ENCODE measurements at regions not wholly inside any gene's neighbourhood (a gene's known extent, or its start where the extent isn't known, plus 50 kb on each side); places are given as distances from the start of the nearest gene placed in this dataset.

DNA sequence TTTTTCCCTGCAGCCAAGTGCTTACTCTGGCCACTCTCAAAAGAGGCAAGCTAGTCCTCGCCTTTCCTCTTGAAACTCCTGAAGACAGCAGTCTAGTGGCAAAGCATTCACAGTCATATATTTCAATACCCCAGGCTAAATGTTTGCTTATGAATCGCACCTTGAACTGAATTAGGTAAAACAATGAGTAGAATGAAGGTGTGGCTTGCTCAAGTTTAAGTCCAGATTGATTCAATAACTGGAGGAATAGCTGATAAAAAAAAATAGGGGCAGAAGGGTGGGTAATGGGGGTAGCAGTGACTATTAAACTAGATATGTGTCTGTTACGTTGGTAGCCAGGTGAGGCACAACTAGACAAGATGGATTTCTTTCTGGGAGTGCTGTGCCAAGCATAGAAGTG lies 88.2 kb upstream of the EPB41L3 start:
- no peak for DNase-seq

DNA sequence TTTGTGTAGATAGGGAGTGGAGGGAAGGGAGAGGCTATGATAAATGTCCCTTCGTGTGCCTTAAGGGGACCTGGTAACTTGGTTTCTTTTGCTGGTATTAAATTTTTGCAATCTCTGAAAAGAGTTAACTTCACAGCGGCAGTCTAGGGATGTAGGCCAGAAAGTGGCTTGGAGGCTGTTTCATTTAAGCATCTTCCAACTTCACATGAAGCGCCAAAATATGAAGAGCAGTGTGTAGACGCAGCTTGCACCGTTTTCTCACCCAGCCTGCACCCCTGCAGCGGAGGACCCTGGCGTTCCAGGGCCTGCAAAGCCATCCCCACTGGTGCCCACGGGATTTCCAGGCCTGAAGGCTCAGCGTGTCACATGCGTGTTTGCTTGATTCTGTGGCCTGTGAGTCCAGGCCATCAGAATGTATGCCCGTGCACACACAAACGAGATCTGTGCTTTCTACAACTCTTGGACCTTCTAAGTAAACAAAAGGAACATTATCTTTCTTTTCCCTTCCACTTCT lies 87.2 kb upstream of the EPB41L3 start:
- DNase-seq: no peak

DNA sequence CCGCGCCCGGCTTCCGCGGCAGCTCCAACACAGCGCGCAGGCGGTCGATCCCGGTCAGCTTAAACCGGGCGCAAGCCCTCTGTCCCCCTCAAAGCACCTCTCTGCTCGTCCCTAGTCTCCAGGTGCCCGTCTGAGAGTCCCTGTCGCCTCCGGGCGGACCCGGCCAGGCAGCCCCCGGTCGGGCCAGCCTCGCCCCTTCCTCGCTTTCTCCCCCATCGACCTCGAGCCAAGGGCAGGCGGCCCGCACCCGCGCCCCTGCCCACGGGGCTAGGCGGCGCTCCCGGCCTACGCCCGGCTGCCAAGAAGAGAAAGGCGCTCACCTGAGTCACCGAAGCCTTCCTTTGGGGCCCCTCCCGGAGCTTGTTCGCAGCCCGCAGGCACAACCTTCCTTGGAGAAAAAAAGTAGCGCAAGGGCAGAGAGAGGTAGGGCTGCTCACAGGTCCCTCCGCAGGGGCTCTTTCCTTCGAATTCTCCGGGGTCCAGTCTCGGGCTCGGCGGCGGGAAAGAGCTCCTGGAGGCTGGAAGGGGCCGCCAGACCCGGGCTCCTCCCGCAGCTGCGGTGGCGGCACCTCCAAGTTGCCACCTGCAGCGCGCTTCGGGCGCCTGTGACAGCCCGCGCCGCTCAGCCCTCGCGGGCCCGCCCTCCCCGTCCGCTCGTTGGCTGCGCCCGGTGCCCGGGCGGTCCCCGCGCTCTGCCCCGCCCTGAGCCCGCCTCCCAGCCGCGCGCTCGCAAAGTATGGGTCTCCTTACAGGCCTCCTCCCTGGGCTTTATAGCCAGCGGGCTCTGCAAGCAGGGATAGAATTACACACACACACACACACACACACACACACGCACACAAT lies 86.5 kb upstream of the EPB41L3 start:
- DNase-seq: peak; percentile 64

DNA sequence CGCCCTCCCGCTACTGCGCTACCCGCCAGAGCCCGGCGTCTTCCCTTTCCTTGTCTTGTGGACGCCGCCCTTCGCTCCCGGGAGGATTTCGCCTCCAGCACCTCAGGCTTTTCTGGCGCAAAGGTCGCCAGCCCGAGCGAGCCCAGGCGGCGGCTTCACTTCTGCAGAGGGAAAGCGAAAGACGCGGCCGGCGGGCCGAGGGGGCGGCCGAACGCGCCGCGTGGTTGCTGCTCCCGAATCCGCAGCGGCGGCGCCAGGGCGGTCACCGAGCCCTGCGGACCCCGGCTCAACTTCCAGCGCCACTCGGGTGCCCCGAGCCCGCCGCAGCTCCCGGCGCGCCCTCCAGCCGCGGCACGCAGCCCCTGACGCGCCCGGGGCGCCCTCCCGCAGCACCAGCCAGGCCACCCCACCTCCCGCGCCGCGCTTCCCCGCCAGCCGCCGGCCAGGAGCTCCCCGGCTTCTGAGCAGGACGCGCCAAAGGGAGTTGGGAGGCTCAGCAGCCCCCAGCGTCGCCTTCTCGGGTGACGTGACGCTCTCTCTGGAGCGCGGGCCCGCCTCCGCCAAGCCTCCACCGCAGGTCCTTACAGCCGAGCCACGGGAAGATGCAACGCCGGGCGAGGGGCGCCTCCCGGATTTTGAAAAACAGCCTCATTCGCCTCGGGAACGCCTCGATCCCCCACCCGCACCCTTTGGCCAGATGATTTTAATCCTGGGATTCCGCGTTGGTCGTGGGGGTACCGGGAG lies 84.9 kb upstream of the EPB41L3 start:
- DNase-seq: peak; percentile 26

DNA sequence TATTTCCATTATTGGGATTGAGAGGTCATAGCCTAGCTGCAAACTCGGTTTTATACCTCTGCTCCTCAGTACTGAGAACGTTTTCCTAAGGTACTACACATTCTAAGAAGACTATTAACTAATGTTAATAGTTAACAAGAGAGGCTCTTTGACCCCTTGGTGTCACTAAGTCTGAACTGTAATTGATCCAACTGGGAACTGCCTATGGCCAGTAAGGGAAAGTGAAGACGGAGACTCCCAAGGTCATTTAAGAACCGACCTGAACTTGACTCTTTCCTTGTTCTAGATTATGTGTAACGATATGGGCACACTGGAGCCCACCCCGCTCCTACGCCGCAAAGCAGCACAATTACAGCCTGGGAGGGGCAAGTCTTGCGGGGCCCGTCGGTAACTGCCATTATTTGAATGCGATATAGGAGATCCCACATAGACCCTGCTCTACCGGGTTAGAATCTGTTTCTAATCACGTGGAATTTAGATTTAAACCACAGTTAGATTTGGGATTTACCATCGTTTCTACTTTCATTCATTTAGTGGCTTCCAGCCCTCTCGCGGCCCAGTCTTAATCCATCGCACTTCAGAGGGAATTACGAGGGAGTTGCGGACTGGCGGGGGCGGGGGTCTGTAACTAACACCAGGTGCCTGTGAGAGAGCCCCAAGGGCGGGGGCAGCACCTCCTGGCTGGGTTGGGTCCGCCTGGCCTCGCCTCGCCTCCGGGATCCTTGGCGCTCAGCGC lies 84.1 kb upstream of the EPB41L3 start:
- DNase-seq: no peak

DNA sequence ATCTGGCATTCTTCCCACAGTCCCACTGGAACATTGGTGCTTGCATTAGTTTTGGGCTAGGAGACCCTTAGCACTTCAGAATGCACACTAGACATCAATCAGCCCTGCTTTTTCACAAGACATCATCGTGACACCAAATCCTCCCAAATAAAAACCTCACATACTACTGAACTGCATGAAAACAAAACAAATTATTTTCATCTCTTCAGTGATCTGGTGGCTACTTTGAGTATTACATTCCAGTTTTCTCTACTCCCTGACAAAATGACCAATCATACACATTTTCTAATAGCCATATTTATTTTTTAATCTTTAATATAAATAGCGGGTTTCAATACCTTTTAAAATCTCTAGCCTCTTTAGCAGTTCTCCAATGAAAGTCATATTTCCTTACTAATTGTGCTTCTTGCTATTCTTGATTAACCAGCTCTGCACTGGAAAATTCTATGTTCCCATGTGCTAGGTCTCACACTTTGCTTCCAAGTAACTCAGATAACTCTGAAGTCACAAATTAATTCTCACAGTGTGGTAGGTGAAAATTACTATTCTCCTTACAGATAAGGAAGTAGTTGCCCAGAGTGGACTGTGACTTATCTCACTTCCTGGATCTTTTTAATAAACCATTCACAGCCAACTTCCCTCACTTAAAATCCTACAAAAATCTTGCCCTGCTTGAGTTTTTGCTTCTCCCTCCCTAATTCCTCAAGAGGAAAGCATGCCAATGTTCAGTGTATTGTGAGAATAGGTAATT lies 82.5 kb upstream of the EPB41L3 start:
- DNase-seq: no peak

DNA sequence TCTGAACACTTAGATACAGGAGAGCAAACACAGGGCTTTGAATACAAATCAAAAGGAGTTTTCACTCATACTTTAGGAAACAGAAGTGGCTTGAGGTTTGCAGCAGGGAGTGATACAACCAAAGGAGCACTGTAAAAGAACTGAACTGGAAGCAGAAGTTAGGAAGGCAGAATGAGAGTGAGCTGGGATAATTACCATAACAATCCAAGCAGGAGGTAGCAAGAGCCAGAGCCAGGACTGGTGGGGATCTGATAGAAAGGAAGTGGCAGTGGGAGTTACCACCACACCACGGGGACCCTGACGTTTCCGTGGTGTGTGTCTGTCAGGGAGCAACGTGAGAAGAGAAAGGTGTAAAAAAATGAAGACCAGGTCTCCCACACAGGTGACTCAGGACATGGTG lies 81.3 kb upstream of the EPB41L3 start:
- DNase-seq: no peak

DNA sequence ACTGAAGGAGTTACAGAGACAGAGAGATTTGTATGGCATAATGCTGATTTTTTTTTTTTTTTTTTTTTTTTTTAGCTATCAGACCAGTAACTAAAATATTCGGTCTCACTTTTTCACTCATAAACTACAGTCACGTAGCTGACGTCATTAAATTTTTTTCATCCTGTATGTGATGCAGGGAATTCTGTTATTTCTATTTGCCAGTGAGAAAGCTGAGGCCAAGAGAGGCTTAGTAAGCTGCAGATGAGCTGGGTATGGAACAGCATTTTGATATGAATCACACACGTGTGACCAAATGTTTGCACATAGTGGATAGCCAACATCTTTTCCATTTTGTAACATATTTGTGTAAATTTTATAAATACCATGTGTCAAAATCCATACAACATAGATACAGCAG lies 79.1 kb upstream of the EPB41L3 start:
- DNase-seq: peak; percentile 8

DNA sequence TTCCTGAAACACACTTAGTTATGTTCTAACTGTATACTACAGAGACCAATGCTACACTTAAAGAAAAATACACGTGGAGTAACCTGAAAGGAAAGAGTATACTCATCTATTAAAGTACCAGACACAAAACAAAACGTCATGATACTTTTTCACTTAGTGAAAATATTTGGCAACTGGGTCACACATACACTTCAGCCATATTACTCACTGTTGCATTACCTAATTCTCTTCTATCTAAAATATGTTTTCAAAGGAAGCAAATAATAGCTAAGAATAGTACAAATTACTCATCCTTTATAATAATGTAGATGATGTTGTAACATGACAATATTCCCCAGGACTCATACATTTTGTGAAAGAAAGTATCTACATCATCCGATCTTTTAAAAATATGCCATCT lies 76.5 kb upstream of the EPB41L3 start:
- DNase-seq: peak; percentile 57

DNA sequence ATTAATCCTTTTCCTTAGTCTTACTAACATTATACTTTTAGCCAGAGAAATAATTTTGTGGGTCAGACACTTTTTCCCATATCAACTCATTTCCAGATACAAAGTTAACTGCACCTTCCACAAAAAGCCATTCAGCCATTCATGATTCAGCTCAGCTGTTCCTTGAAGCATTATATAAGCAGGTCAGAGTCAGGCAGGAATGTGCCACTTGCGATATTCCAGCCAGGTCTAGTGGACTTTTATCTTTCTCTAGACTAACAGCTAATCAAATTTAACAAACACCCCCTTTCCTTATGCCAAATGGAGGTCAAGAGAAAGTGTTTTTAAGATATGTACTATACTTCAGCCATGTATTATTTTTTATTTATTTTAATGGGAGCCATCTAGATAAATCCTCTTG lies 75.6 kb upstream of the EPB41L3 start:
- no peak for DNase-seq

DNA sequence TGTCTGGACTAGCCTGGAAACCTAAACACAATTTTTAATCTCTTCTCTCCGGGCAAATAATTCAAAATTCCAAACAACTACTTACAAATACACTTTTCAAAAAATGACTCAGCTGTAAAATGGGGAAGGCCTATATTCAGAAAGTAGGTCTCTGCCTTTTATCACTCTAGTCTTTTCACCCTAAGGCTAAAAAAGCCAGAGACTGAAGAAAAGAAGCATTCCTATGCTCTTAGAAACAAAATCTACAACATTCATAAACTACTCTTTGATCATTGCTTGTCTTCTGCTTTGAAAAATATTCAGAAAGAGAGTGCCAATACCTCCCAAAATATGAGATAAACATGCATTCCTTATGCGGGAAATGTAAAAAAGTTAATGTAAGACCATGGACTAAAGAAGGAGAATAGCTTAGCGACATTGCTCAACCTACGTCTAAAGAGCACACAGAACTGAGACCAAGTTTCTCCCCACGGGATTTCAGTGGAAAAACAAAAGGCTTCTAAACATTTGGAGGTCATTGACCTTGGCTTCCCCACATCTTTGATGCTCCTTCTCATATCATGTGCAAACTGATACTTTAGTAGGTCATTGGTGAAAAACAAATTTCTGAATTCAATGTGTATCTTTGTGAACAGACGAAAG lies 74.4 kb upstream of the EPB41L3 start:
- no peak for DNase-seq

DNA sequence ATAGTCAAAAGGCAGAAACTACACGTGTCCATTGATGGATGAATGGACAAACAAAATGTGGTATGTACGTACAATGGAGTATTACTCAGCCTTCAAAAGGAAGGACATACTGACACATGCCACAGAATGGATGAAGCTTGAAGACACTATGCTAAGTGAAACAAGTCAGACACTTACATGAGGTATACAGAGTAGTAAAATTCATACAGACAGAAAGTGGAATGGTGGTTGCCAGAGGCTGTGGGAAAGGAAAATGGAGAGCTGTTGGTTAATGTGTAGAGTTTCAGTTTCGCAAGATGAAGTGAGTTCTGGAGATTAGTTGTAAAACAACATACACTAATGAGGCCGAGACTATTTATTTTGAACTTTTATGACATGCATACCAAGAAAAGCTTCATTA lies 67.4 kb upstream of the EPB41L3 start:
- no peak for DNase-seq

DNA sequence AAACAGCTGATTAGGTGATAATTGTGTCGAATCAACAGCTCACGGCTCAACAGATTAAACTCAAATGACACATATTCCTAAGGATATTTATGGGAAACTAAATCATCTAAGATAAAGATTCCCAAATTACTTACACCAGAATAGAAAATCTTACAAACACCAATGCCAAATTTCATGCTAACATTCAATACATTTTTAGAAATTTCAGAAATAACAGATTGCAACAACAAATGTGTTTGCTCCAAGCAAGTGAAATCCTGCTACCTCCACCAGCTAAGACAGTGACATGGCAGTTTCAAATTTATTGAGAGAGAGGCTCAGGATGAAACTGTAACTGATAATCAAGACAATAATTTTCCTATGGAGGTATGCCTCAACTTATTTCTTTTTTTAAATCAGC lies 65.0 kb upstream of the EPB41L3 start:
- DNase-seq: no peak

DNA sequence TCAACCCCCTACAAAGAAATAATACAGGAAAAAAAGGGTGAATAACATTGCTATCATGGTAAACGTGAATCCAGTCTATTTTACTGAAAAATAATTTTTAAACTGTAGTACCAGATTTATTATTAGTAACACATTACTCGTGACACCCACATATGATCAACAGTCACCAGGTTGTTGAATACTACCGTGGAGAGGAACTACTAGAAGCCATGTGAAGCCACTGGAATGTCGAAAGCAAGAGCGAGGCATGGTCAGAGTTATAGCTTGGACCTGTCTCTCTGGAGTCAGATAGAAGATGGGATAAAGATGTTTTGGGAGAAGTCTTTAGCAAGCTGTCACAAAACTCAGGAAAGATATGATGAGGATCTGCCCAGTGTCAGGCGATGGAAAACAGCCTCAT lies 63.2 kb upstream of the EPB41L3 start:
- no peak for DNase-seq

DNA sequence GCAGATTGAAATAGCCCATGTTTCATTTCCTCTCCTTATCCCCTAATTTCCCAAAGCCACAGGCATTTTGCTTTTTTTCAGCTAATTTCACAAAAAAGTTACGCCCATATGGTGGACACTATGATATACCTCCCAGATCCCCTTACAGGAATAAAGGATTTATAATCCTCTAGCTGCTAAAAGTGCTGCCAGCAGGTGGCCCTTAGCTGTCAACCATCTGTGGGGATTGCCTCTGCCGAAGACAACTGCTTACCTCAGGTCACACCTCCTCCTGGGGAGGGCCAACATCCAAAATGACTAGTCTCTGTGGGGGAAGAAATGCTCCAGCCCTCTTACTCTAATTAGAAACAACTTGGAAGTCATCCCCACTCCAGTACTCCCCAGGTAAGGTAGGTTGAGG lies 61.0 kb upstream of the EPB41L3 start:
- DNase-seq: no peak

DNA sequence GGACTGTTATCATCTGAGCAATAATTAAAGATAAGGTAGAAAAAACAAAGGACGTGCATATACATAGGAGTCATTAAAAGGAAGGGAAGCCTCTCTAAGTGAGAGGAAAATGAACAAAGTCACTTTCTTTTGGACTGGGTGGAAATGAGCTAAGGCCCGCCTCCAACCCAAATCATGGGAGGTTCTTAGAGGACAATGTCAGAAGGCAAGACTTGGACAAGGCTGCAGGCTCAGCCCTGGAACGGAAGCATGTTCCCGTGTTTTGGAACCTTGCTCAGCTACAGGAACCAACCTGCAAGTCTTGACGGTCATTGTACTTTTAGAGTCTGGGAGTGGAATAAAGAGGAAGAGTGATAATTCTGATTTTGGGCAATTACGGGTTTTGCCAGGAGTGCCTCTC lies 59.4 kb upstream of the EPB41L3 start:
- no peak for DNase-seq

DNA sequence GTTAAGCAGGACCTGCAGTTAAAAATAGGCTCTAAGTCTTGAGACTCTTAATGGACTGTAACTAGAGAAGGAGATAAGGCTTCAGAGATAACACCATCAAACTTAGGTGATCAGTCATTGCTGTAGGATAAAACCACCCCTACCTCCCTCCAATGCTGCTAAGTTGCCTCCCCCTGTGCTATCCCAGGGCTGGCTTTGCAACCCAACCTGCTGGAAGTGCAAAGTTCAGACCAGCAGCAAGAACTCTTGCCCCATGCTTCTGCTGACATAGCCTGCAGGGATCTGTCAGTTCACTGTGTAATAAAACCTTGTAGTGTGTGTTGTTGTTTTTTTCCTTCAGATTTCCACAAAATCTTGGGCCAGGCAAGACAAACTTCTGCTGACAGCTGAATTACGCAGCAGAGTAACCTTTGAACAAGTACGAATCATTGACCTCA lies 57.4 kb upstream of the EPB41L3 start:
- no peak for DNase-seq

DNA sequence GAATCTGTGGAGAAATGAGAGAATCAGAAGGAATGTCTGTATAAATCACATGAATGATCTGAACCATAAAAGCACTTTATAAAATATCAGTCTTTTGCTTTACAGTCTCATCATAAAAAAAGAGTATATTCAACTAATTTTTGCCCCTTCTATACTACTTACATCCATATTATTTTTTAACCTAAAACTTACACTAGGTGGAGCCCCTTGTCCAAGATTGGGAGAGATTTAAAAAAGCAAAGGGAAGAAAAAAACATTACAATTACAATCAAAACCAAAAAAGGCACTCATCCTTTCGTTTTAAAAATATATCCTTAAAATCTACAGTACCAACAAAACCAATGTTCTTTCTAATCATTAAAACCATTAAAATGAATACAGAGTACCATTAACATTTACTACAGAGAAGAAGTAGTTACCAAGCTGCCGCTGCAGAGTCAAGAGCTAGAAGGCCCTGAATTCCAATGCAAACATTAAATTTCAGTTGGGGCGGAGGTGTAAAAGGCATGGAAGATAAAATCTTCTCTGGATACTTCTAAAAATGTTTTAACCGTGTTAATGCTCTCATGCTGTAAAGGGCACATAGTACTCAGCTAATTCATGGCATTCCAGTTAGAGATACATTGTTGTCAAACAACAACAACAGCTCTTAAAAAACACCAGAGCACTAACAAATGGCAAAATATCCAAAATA lies 56.7 kb upstream of the EPB41L3 start:
- peak; percentile 43 for DNase-seq

DNA sequence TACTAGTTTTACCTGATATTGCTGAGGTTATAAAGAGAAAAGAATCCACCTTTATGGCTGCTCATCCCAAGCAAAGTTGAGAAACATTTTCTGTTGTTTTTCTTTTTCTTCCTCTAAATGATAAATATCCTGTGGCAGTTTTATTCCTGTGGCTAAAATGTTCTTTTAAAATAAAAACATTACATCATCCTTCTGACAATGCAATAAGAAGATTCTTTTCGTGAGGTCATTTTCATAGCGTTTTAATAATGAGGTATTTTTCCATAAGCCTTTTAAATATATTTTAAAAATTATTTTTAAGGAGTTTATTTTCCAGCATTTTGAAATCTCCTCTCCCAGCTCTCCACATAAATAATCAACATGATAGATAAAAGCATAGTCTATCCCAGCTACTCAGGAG lies 52.8 kb upstream of the EPB41L3 start:
- DNase-seq: no peak
